Panc1 (cell line): ENCODE measurements at regions not wholly inside any gene's neighbourhood (a gene's known extent, or its start where the extent isn't known, plus 50 kb on each side); places are given as distances from the start of the nearest gene placed in this dataset.

Source experiments
- ATAC-seq: fragments of 200-7000 bp; cut with Tn5 transposase; 2 replicates; pipeline ENCODE4 v1.9.1; 2020; ENCODE audit warnings: mild to moderate bottlenecking, moderate library complexity
- BruUV-seq: library from RNA; stranded (reverse); fragments of 400-500 nt; replicated peaks from 2 replicates; lab custom pipeline; 2021; lab: Mats Ljungman, UMichigan
- CTCF ChIA-PET: fragments of 300-600 bp; sonication (Branson Sonifier 250); formaldehyde crosslinking; loops from one replicate; lab custom pipeline; 2022; ENCODE audit warnings: antibody characterized with exemption; lab: Charles Lee
- POLR2A ChIA-PET: fragments of 300-600 bp; sonication (Branson Sonifier 250); formaldehyde crosslinking; loops from one replicate; lab custom pipeline; 2022; ENCODE audit warnings: antibody characterized with exemption; lab: Charles Lee
- DNase-seq: peaks from one replicate; pipeline ENCODE4 v3.0.0-alpha.2; 2010; ENCODE audit warnings: low read depth, low spot score
- H3K27ac ChIP-seq: 2 replicates; pipeline ENCODE4 v1.5.1; 2011; ENCODE audit warnings: mild to moderate bottlenecking, low read length, inconsistent platforms
- H3K27me3 ChIP-seq: fragments of 200-500 bp; sonication (Bioruptor generic); 2 replicates; pipeline ENCODE4 v1.6.0; 2014; ENCODE audit warnings: low read length, inconsistent platforms; ENCODE audit not compliant: control insufficient read depth, insufficient read depth
- H3K36me3 ChIP-seq: fragments of 200-500 bp; sonication (Bioruptor generic); 2 replicates; pipeline ENCODE4 v1.5.1; 2014; ENCODE audit warnings: inconsistent platforms, mild to moderate bottlenecking, low read length, moderate library complexity; ENCODE audit not compliant: control insufficient read depth, insufficient read depth
- H3K4me1 ChIP-seq: 2 replicates; pipeline ENCODE4 v1.5.1; 2011; ENCODE audit warnings: inconsistent platforms, mild to moderate bottlenecking, low read length, moderate library complexity; ENCODE audit not compliant: control insufficient read depth, insufficient read depth
- H3K4me3 ChIP-seq, 2 experiments: 2 replicates each; pipeline ENCODE4 v1.5.1; 2011 to 2012; ENCODE audit warnings: low read depth in 2 of 2, low read length in 2 of 2, mild to moderate bottlenecking in 2 of 2, inconsistent platforms in 1 of 2, moderate library complexity in 1 of 2
- H3K9me3 ChIP-seq: fragments of 200-500 bp; sonication (Bioruptor generic); 2 replicates; pipeline ENCODE4 v1.5.1; 2014; ENCODE audit warnings: low read depth, mild to moderate bottlenecking, inconsistent platforms, low read length, moderate library complexity; ENCODE audit not compliant: control insufficient read depth, insufficient read depth
- CTCF ChIP-seq: fragments of 450-650 bp; IDR thresholded peaks from 2 replicates; pipeline ENCODE4 v1.5.1; 2017; ENCODE audit warnings: mild to moderate bottlenecking
- POLR2AphosphoS5 ChIP-seq: IDR thresholded peaks from 2 replicates; pipeline ENCODE4 v1.6.1; 2012; ENCODE audit warnings: mild to moderate bottlenecking, low read depth, low read length, moderate library complexity
- REST ChIP-seq, 2 experiments: IDR thresholded peaks; 2 replicates each; pipeline ENCODE4 v1.6.1; 2011 to 2012; ENCODE audit warnings: low read depth in 2 of 2, control low read depth in 1 of 2, low read length in 1 of 2, mild to moderate bottlenecking in 1 of 2, moderate library complexity in 1 of 2; ENCODE audit not compliant: insufficient read depth in 1 of 2
- SIN3A ChIP-seq: IDR thresholded peaks from 2 replicates; pipeline ENCODE4 v1.6.1; 2012; ENCODE audit warnings: low read depth, mild to moderate bottlenecking, low read length, moderate library complexity, borderline replicate concordance; ENCODE audit not compliant: insufficient read depth
- TCF7L2 ChIP-seq: IDR thresholded peaks from 2 replicates; pipeline ENCODE4 v1.6.1; 2011; ENCODE audit warnings: mild to moderate bottlenecking, low read depth, low read length, inconsistent platforms
- in situ Hi-C: cut with HindIII; loops from 2 replicates; pipeline ENCODE4 v1.10.0; 2016; ENCODE audit warnings: low sequenced_read_pairs, low pct_unique_long_range_greater_than_20kb
- intact Hi-C: fragments of 100-400 bp; cut with micrococcal nuclease; formaldehyde crosslinking; loops from one replicate; pipeline ENCODE4 v1.10.0; 2022; ENCODE audit not compliant: unreplicated experiment

GRCh38 chr5:81802020-81802419, 51.1 kb upstream of the SSBP2 start:
- in situ Hi-C loops: no loop called here
- POLR2A ChIA-PET: no interaction called here
- TF ChIP-seq SIN3A: no peak
- TF ChIP-seq POLR2AphosphoS5: no peak
- no peak for TF ChIP-seq TCF7L2
- no peak for TF ChIP-seq REST (IDR thresholded peaks at IDR 0.05; ENCODE audit: insufficient read depth in 1 of 2, low read depth in 2 of 2, low read length in 1 of 2)
- no peak for TF ChIP-seq CTCF

GRCh38 chr5:81800797-81801196, 49.9 kb upstream of the SSBP2 start:
- TF ChIP-seq REST (IDR thresholded peaks at IDR 0.05; ENCODE audit: insufficient read depth in 1 of 2, low read depth in 2 of 2, low read length in 1 of 2) (no peak), SIN3A (no peak), TCF7L2 (no peak), CTCF (no peak), POLR2AphosphoS5 (no peak)
- ATAC-seq: no peak
- DNase-seq: no peak
- no peaks in the 10 kb centered on the region for H3K4me1 ChIP-seq
- no peaks in the 10 kb centered on the region for H3K27me3 ChIP-seq
- H3K9me3 ChIP-seq: no peaks in the 10 kb centered on the region
- no TSS peak for BruUV-seq
- ChIA-PET CTCF (no interaction called here), POLR2A (interaction anchor here (0.8 kb wide), 1 partner anchor 499 kb away, joined by 3 read pairs; the partner anchor contains the start of gene ZCCHC9)
- no peak overlapping the region for H3K4me3 ChIP-seq
- H3K27ac ChIP-seq: no peak overlapping the region
- H3K36me3 ChIP-seq: no peaks in the 10 kb centered on the region
- in situ Hi-C loops: no loop called here
- intact Hi-C loops: no loop called here

More at GRCh38 chr5:81802020-81802419, 51.1 kb upstream of the SSBP2 start:
- Histone ChIP-seq H3K36me3 (no peaks in the 10 kb centered on the region), H3K4me1 (no peaks in the 10 kb centered on the region), H3K9me3 (no peaks in the 10 kb centered on the region), H3K27ac (no peak overlapping the region), H3K27me3 (no peaks in the 10 kb centered on the region), H3K4me3 (no peak overlapping the region)
- CTCF ChIA-PET: no interaction called here
- intact Hi-C loops: no loop called here
- DNase-seq (no peak), ATAC-seq (no peak)
- no TSS peak for BruUV-seq
